K562 (cell line): ENCODE measurements at regions not wholly inside any gene's neighbourhood (a gene's known extent, or its start where the extent isn't known, plus 50 kb on each side); places are given as distances from the start of the nearest gene placed in this dataset.

Source experiments
- ATAC-seq: fragments of 200-7000 bp; cut with Tn5 transposase; 3 replicates; pipeline ENCODE4 v1.9.1; 2020; ENCODE audit warnings: moderate library complexity
- BruUV-seq: library from RNA; stranded (reverse); fragments of 400-500 nt; replicated peaks from 2 replicates; lab custom pipeline; 2021; lab: Mats Ljungman, UMichigan
- CTCF ChIA-PET: fragments of 300-600 bp; formaldehyde crosslinking; extraction: SDS; loops from one replicate; lab custom pipeline; 2021; ENCODE audit warnings: low intra/inter-chr PET ratio; lab: Yijun Ruan, JAX
- POLR2A ChIA-PET: fragments of 300-600, 350-650 bp; sonication (Branson Sonifier 250); formaldehyde crosslinking; extraction: SDS; loops from one replicate; lab custom pipeline; 2021; ENCODE audit warnings: antibody characterized with exemption, inconsistent platforms; lab: Yijun Ruan, JAX
- DNase-seq, 4 experiments: peaks; one replicate each; pipeline versions ENCODE4 v3.0.0 to v3.0.0-alpha.2; 2011 to 2018; ENCODE audit warnings: low spot score in 3 of 4, mixed read lengths in 3 of 4; ENCODE audit errors: extremely low read depth in 1 of 4
- FAIRE-seq: peaks from 2 replicates; lab custom pipeline; 2011; peaks lifted over from hg19 to GRCh38; lab: Jason Lieb, UNC
- H2AFZ ChIP-seq: 2 replicates; pipeline ENCODE4 v1.6.0; 2011; ENCODE audit warnings: low read depth, low read length, control low read depth, inconsistent platforms
- H3K27ac ChIP-seq: fragments of 200-600 bp; 3 replicates; pipeline ENCODE4 v1.8.0; 2011; ENCODE audit warnings: low read depth, mild to moderate bottlenecking, control low read depth, inconsistent platforms, low read length, moderate library complexity, mixed read lengths; ENCODE audit errors: extremely low read depth
- H3K27me3 ChIP-seq, 2 experiments: fragments of 300-600 bp in 1 of 2; 2 replicates in 1 of 2; 3 replicates in 1 of 2; pipeline versions ENCODE4 v1.6.0 to v1.8.0; 2011; ENCODE audit warnings: inconsistent platforms in 2 of 2, low read length in 2 of 2, mild to moderate bottlenecking in 1 of 2, mixed read lengths in 1 of 2, moderate library complexity in 1 of 2; ENCODE audit not compliant: control insufficient read depth in 2 of 2, insufficient read depth in 2 of 2
- H3K36me3 ChIP-seq: fragments of 300-600 bp; 3 replicates; pipeline ENCODE4 v1.8.0; 2011; ENCODE audit warnings: mild to moderate bottlenecking, low read length, inconsistent platforms; ENCODE audit not compliant: control insufficient read depth, insufficient read depth
- H3K4me1 ChIP-seq, 2 experiments: fragments of 200-600 bp in 1 of 2; replicated peaks in 1 of 2; 2 replicates in 1 of 2; 3 replicates in 1 of 2; pipeline versions ENCODE4 v1.5.1 to v1.8.0; 2011; ENCODE audit warnings: inconsistent platforms in 2 of 2, low read length in 2 of 2, mild to moderate bottlenecking in 1 of 2, mixed read lengths in 1 of 2, moderate library complexity in 1 of 2; ENCODE audit not compliant: control insufficient read depth in 2 of 2, insufficient read depth in 2 of 2
- H3K4me2 ChIP-seq: 2 replicates; pipeline ENCODE4 v1.6.1; 2011; ENCODE audit warnings: low read length, control low read depth, inconsistent platforms, mixed read lengths; ENCODE audit not compliant: insufficient read depth
- H3K4me3 ChIP-seq: fragments of 200-600 bp; sonication (generic), shearing (Covaris generic); 2 replicates; pipeline ENCODE4 v1.5.1; 2016; ENCODE audit warnings: control low read depth, inconsistent platforms
- H3K79me2 ChIP-seq: fragments of 200-600 bp; 3 replicates; pipeline ENCODE4 v1.8.0; 2011; ENCODE audit warnings: low read length, inconsistent platforms; ENCODE audit not compliant: control insufficient read depth, insufficient read depth
- H3K9ac ChIP-seq, 2 experiments: 2 replicates each; pipeline versions ENCODE4 v1.6.0 to v1.6.1; 2011; ENCODE audit warnings: low read depth in 2 of 2, low read length in 2 of 2, control low read depth in 1 of 2, inconsistent platforms in 1 of 2, mild to moderate bottlenecking in 1 of 2, mixed read lengths in 1 of 2; ENCODE audit not compliant: insufficient read depth in 1 of 2
- H3K9me1 ChIP-seq: one replicate; pipeline ENCODE4 v1.6.0; 2011; ENCODE audit warnings: inconsistent platforms, mild to moderate bottlenecking, low read length, moderate library complexity; ENCODE audit not compliant: control insufficient read depth, insufficient read depth
- H3K9me3 ChIP-seq: replicated peaks from 2 replicates; pipeline ENCODE4 v1.5.1; 2011; ENCODE audit warnings: low read depth, low read length, inconsistent platforms; ENCODE audit not compliant: control insufficient read depth, insufficient read depth
- H4K20me1 ChIP-seq: replicated peaks from 2 replicates; pipeline ENCODE4 v1.6.1; 2011; ENCODE audit warnings: low read length, inconsistent platforms, mixed read lengths; ENCODE audit not compliant: control insufficient read depth, insufficient read depth
- ATF1 ChIP-seq, 2 experiments: fragments of 450-650 bp in 1 of 2; IDR thresholded peaks; 2 replicates each; pipeline ENCODE4 v1.6.1; 2016; ENCODE audit warnings: missing compliant biosample characterization in 1 of 2, missing genetic modification characterization in 1 of 2
- E2F3 ChIP-seq: fragments of 250-450 bp; sonication (Bioruptor Pico); IDR thresholded peaks from 2 replicates; pipeline ENCODE4 v1.4.0; 2020; ENCODE audit warnings: mild to moderate bottlenecking
- FOS ChIP-seq: IDR thresholded peaks from 3 replicates; pipeline ENCODE4 v1.6.1; 2011; ENCODE audit not compliant: insufficient read length; ENCODE audit errors: extremely low read depth
- FOXK2 ChIP-seq, 2 experiments: fragments of 450-650 bp; IDR thresholded peaks in 1 of 2; conservative IDR thresholded peaks in 1 of 2; 2 replicates each; pipeline ENCODE4 v1.6.1; 2016; ENCODE audit warnings: low read depth in 2 of 2, mild to moderate bottlenecking in 1 of 2
- HDGF ChIP-seq: fragments of 450-650 bp; IDR thresholded peaks from 2 replicates; pipeline ENCODE4 v1.6.1; 2016
- HNRNPK ChIP-seq: fragments of 200-400 bp; formaldehyde crosslinking; IDR thresholded peaks from one replicate; pipeline ENCODE4 v1.6.1; 2018; ENCODE audit warnings: mild to moderate bottlenecking, low read depth, low read length; ENCODE audit not compliant: poor library complexity, severe bottlenecking
- KDM5B ChIP-seq: fragments of 200-600 bp; sonication (generic); IDR thresholded peaks from 2 replicates; pipeline ENCODE4 v1.6.1; 2012; ENCODE audit warnings: low read depth, mild to moderate bottlenecking, moderate library complexity, low read length, control low read depth, inconsistent platforms; ENCODE audit not compliant: insufficient replicate concordance
- NFRKB ChIP-seq: fragments of 450-650 bp; IDR thresholded peaks from 2 replicates; pipeline ENCODE4 v1.6.1; 2016; ENCODE audit warnings: low read depth
- TCF7 ChIP-seq: sonication (generic); IDR thresholded peaks from 2 replicates; pipeline ENCODE4 v1.6.1; 2016; ENCODE audit warnings: antibody characterized with exemption, borderline replicate concordance
- ZFP91 ChIP-seq: sonication (generic); formaldehyde crosslinking; IDR thresholded peaks from 2 replicates; pipeline ENCODE4 v1.8.0; 2022; ENCODE audit warnings: mild to moderate bottlenecking, missing genetic modification reagents
- ZNF347 ChIP-seq: fragments of 450-650 bp; formaldehyde crosslinking; IDR thresholded peaks from 2 replicates; pipeline ENCODE4 v1.4.0; 2020; ENCODE audit warnings: low read depth, mild to moderate bottlenecking, moderate library complexity
- ZNF41 ChIP-seq: fragments of 250-450 bp; sonication (Bioruptor Pico); conservative IDR thresholded peaks from 2 replicates; pipeline ENCODE4 v1.4.0; 2020; ENCODE audit warnings: mild to moderate bottlenecking
- ZNF696 ChIP-seq: fragments of 250-450 bp; sonication (Bioruptor Pico); conservative IDR thresholded peaks from 2 replicates; pipeline ENCODE4 v1.4.0; 2020; ENCODE audit warnings: mild to moderate bottlenecking, moderate library complexity
- ZNF79 ChIP-seq: fragments of 250-450 bp; sonication (Bioruptor Pico); IDR thresholded peaks from 2 replicates; pipeline ENCODE4 v1.4.0; 2020; ENCODE audit warnings: low read depth, mild to moderate bottlenecking, moderate library complexity
- WGBS: fragments of 100-300 bp; shearing (Covaris generic); methylation state at CpG from one replicate; pipeline ENCODE4 v1.1.6; 2016; ENCODE audit warnings: low coverage, mixed read lengths; ENCODE audit not compliant: insufficient coverage; ENCODE audit errors: missing lambda C conversion rate; 5-methylcytosine and 5-hydroxymethylcytosine counted together
- in situ Hi-C: fragments of 300-500 bp; cut with MboI; formaldehyde crosslinking; loops from 4 replicates; pipeline ENCODE4 v1.15.0; 2018; ENCODE audit warnings: inconsistent platforms, mixed read lengths
- intact Hi-C: fragments of 100-400 bp; cut with micrococcal nuclease; formaldehyde crosslinking; loops from 2 replicates; pipeline ENCODE4 v1.14.2; 2022

GRCh38 chr9:113724202-113724601 is 151.9 kb upstream of the ZNF618 start (continued):
- TF ChIP-seq HDGF: no peak
- TF ChIP-seq ATF1 (CRISPR knock-in tag; IDR thresholded peaks at IDR 0.05): no peak
- TF ChIP-seq ATF1 (tag; IDR thresholded peaks at IDR 0.05): no peak
- no peak for TF ChIP-seq ZNF41
- TF ChIP-seq E2F3: no peak
- TF ChIP-seq TCF7: no peak
- no peak for TF ChIP-seq ZNF696 (CRISPR knock-in tag)
- TF ChIP-seq ZNF347 (CRISPR knock-in tag): no peak
- TF ChIP-seq NFRKB: no peak
- TF ChIP-seq, all 486 proteins: peak for 0

GRCh38 chr9:113728989-113729388 is 147.1 kb upstream of the ZNF618 start:
- Histone ChIP-seq H3K9me3 (no peaks in the 10 kb centered on the region; the same call in 1 of the 2 replicates), H3K27me3 (no peaks in the 10 kb centered on the region; a peak in 2 of 5 replicates), H3K9me1 (no peaks in the 10 kb centered on the region), H3K4me1 (no peaks in the 10 kb centered on the region), H3K4me2 (no peak overlapping the region), H3K36me3 (no peaks in the 10 kb centered on the region), H3K4me3 (no peak overlapping the region), H2AFZ (no peak overlapping the region), H3K79me2 (no peaks in the 10 kb centered on the region), H3K9ac (no peak overlapping the region), H4K20me1 (no peaks in the 10 kb centered on the region), H3K27ac (no peak overlapping the region)
- intact Hi-C loops (no loop called here), in situ Hi-C loops (no loop called here)
- ChIA-PET CTCF (no interaction called here), POLR2A (no interaction called here)
- no peak for FAIRE-seq
- DNase-seq: no peak
- 0% methylated on average over 2 of the region's 2 CpGs for WGBS
- no peak for ATAC-seq
- TF ChIP-seq FOXK2 (conservative IDR thresholded peaks at IDR 0.05 in 1 of 2, IDR thresholded peaks at IDR 0.05 in 1 of 2; ENCODE audit: low read depth in 2 of 2) (no peak), KDM5B (no peak), FOS (no peak), HNRNPK (no peak), ZFP91 (CRISPR knock-in tag) (no peak), ZNF79 (CRISPR knock-in tag) (no peak)
- no TSS peak for BruUV-seq
